Liver (tissue), 3 donors: ENCODE measurements at regions not wholly inside any gene's neighbourhood (a gene's known extent, or its start where the extent isn't known, plus 50 kb on each side); places are given as distances from the start of the nearest gene placed in this dataset.

Source experiments
- ATF3 ChIP-seq: IDR thresholded peaks from 2 replicates; pipeline ENCODE4 v1.6.1; 2016; ENCODE audit warnings: antibody characterized with exemption
- EGR1 ChIP-seq, 2 donors: IDR thresholded peaks; 2 replicates each; pipeline ENCODE4 v1.6.1; 2016 to 2018; ENCODE audit warnings: antibody characterized with exemption in 2 of 2, low read depth in 2 of 2
- GABPA ChIP-seq, 2 donors: IDR thresholded peaks in 1 of 2; conservative IDR thresholded peaks in 1 of 2; 2 replicates each; pipeline ENCODE4 v1.6.1; 2016; ENCODE audit warnings: antibody characterized with exemption in 2 of 2, mild to moderate bottlenecking in 1 of 2, moderate library complexity in 1 of 2
- JUND ChIP-seq, 2 donors: IDR thresholded peaks; 2 replicates each; pipeline ENCODE4 v1.6.1; 2016; ENCODE audit warnings: antibody characterized with exemption in 2 of 2
- MAX ChIP-seq: IDR thresholded peaks from 2 replicates; pipeline ENCODE4 v1.6.1; 2016; ENCODE audit warnings: antibody characterized with exemption
- TAF1 ChIP-seq: conservative IDR thresholded peaks from 2 replicates; pipeline ENCODE4 v1.6.1; 2016; ENCODE audit warnings: antibody characterized with exemption, mild to moderate bottlenecking
- ZBTB33 ChIP-seq: IDR thresholded peaks from 2 replicates; pipeline ENCODE4 v1.6.1; 2016; ENCODE audit warnings: antibody characterized with exemption
- TF ChIP-seq, protein P1 (sequence below): fragments of 150-350 bp; IDR thresholded peaks from 2 replicates; pipeline ENCODE4 v1.5.1; 2017; ENCODE audit warnings: improper control_type of control experiment, low read depth, low read length; ENCODE audit not compliant: missing input control
- donor health status: healthy.
- donor health status: healthy.

DNA sequence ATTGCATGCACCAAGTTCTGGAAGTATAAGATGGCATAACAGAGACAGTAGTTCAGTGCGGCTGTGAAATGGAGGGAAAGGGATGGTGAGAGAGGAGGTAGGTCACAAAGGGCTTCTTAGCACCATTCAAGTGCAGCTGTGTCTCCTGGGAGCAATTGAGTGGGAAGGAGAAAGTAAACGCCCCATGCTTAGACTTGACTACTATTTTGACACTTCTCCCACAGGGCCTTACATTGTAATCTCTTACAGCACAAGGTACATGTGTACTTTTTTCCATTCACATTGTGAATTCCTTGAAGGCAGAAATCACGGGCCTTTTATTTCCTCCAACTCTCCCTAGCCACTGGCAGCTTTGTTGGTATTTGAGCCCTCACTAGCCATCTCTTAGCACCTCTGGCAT lies 239.6 kb upstream of the FOXD3 start:
- TF ChIP-seq, protein P1, sequence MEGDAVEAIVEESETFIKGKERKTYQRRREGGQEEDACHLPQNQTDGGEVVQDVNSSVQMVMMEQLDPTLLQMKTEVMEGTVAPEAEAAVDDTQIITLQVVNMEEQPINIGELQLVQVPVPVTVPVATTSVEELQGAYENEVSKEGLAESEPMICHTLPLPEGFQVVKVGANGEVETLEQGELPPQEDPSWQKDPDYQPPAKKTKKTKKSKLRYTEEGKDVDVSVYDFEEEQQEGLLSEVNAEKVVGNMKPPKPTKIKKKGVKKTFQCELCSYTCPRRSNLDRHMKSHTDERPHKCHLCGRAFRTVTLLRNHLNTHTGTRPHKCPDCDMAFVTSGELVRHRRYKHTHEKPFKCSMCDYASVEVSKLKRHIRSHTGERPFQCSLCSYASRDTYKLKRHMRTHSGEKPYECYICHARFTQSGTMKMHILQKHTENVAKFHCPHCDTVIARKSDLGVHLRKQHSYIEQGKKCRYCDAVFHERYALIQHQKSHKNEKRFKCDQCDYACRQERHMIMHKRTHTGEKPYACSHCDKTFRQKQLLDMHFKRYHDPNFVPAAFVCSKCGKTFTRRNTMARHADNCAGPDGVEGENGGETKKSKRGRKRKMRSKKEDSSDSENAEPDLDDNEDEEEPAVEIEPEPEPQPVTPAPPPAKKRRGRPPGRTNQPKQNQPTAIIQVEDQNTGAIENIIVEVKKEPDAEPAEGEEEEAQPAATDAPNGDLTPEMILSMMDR, result no peak
- TF ChIP-seq TAF1 (no peak), MAX (no peak), JUND (IDR thresholded peaks at IDR 0.05) (no peak), GABPA (IDR thresholded peaks at IDR 0.05 in 1 of 2, conservative IDR thresholded peaks at IDR 0.05 in 1 of 2) (no peak), ATF3 (no peak), ZBTB33 (no peak), EGR1 (IDR thresholded peaks at IDR 0.05; ENCODE audit: low read depth in 2 of 2) (no peak)
